ENCODE measurements at regions not wholly inside any gene's neighbourhood (a gene's known extent, or its start where the extent isn't known, plus 50 kb on each side); places are given as distances from the start of the nearest gene placed in this dataset.

GRCh38 chr6:80647156-80647555 lies 540.7 kb downstream of the BCKDHB start:
- peaks cover 2% of the 10 kb centered on the region for H3K9me3 Mint-ChIP-seq (ENCODE audit: low read depth, unreplicated experiment)
- H3K36me3 Mint-ChIP-seq (ENCODE audit: insufficient read depth, unreplicated experiment): no peaks in the 10 kb centered on the region
- CTCF ChIA-PET: no interaction called here
- no peak overlapping the region for H3K4me3 Mint-ChIP-seq (ENCODE audit: low read depth, unreplicated experiment)
- TF ChIP-seq, protein P1, sequence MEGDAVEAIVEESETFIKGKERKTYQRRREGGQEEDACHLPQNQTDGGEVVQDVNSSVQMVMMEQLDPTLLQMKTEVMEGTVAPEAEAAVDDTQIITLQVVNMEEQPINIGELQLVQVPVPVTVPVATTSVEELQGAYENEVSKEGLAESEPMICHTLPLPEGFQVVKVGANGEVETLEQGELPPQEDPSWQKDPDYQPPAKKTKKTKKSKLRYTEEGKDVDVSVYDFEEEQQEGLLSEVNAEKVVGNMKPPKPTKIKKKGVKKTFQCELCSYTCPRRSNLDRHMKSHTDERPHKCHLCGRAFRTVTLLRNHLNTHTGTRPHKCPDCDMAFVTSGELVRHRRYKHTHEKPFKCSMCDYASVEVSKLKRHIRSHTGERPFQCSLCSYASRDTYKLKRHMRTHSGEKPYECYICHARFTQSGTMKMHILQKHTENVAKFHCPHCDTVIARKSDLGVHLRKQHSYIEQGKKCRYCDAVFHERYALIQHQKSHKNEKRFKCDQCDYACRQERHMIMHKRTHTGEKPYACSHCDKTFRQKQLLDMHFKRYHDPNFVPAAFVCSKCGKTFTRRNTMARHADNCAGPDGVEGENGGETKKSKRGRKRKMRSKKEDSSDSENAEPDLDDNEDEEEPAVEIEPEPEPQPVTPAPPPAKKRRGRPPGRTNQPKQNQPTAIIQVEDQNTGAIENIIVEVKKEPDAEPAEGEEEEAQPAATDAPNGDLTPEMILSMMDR (IDR thresholded peaks at IDR 0.05; ENCODE audit: unreplicated experiment): no peak
- BruUV-seq (replicated peaks): no TSS peak
- no peak for DNase-seq
- intact Hi-C loops (cut with micrococcal nuclease; ENCODE audit: unreplicated experiment): no loop called here
- H3K27ac Mint-ChIP-seq (ENCODE audit: unreplicated experiment): no peak overlapping the region
- no peaks in the 10 kb centered on the region for H3K27me3 Mint-ChIP-seq (ENCODE audit: unreplicated experiment)
- peaks cover 12% of the 10 kb centered on the region for H3K4me1 Mint-ChIP-seq (ENCODE audit: low read depth, unreplicated experiment)

GRCh38 chr6:80643881-80644280 lies 537.4 kb downstream of the BCKDHB start:
- BruUV-seq (replicated peaks): no TSS peak
- Mint-ChIP-seq H3K4me1 (ENCODE audit: low read depth, unreplicated experiment) (peaks cover 30% of the 10 kb centered on the region), H3K27ac (ENCODE audit: unreplicated experiment) (peak overlapping the region; percentile 66), H3K27me3 (ENCODE audit: unreplicated experiment) (no peaks in the 10 kb centered on the region), H3K4me3 (ENCODE audit: low read depth, unreplicated experiment) (no peak overlapping the region), H3K9me3 (ENCODE audit: low read depth, unreplicated experiment) (peaks cover 3% of the 10 kb centered on the region), H3K36me3 (ENCODE audit: insufficient read depth, unreplicated experiment) (peaks cover 2% of the 10 kb centered on the region)
- TF ChIP-seq, protein P1 (IDR thresholded peaks at IDR 0.05; ENCODE audit: unreplicated experiment): no peak
- CTCF ChIA-PET: interaction anchor here (0.6 to 0.7 kb wide), 2 partner anchors 16 to 957 kb away, joined by 3 read pairs; no protein-coding TSS in a partner anchor
- no peak for DNase-seq
- intact Hi-C loops (cut with micrococcal nuclease; ENCODE audit: unreplicated experiment): no loop called here

DNA sequence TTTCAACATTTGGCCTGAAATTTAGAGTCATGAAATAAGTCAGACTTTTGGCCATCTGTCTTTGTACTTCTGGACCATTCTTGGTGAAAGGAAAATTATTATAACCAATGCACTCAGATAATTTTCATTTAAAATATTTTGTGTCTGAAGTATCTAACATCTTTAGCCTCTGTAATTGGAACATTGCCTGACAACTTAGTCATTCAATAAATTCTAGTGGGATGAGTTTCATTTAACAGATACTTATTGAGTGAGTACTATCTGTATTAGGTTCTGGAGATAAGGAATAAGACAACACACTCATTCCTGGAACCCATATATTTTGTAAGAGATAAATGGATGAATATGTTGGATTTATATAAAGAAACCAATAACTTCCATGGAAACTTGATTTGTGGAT lies 536.0 kb downstream of the BCKDHB start:
- BruUV-seq (replicated peaks): no TSS peak
- Mint-ChIP-seq H3K4me1 (ENCODE audit: low read depth, unreplicated experiment) (peaks cover 33% of the 10 kb centered on the region), H3K27me3 (ENCODE audit: unreplicated experiment) (no peaks in the 10 kb centered on the region), H3K9me3 (ENCODE audit: low read depth, unreplicated experiment) (peaks cover 3% of the 10 kb centered on the region), H3K36me3 (ENCODE audit: insufficient read depth, unreplicated experiment) (peaks cover 6% of the 10 kb centered on the region), H3K27ac (ENCODE audit: unreplicated experiment) (peak overlapping the region; percentile 67), H3K4me3 (ENCODE audit: low read depth, unreplicated experiment) (no peak overlapping the region)
- DNase-seq: no peak
- intact Hi-C loops (cut with micrococcal nuclease; ENCODE audit: unreplicated experiment): no loop called here
- TF ChIP-seq, protein P1 (IDR thresholded peaks at IDR 0.05; ENCODE audit: unreplicated experiment): no peak
- CTCF ChIA-PET: no interaction called here

DNA sequence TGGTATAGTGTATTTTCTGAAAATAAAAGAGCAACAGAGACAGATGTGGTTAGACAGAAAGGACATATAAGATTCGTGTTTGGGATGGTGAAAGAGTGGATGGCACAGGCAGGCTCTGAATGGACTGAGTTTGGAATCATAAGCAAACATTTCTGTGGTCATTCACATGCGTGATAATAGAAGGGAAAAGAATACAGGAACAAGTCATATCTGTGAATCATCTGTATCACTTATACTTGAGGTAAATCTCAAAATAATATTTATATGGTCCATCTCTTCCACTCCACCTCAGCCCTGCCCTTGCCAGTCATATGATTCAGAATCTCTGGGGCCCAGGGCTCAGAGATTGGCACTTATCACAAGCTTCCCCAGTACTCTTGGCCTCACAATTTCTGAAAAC lies 535.1 kb downstream of the BCKDHB start:
- Mint-ChIP-seq H3K4me3 (ENCODE audit: low read depth, unreplicated experiment) (no peak overlapping the region), H3K27me3 (ENCODE audit: unreplicated experiment) (no peaks in the 10 kb centered on the region), H3K36me3 (ENCODE audit: insufficient read depth, unreplicated experiment) (peaks cover 6% of the 10 kb centered on the region), H3K9me3 (ENCODE audit: low read depth, unreplicated experiment) (peaks cover 3% of the 10 kb centered on the region), H3K27ac (ENCODE audit: unreplicated experiment) (peak overlapping the region; percentile 67), H3K4me1 (ENCODE audit: low read depth, unreplicated experiment) (peaks cover 36% of the 10 kb centered on the region)
- no TSS peak for BruUV-seq (replicated peaks)
- intact Hi-C loops (cut with micrococcal nuclease; ENCODE audit: unreplicated experiment): no loop called here
- CTCF ChIA-PET: no interaction called here
- TF ChIP-seq, protein P1 (IDR thresholded peaks at IDR 0.05; ENCODE audit: unreplicated experiment): no peak
- no peak for DNase-seq

Measured in Calu3 (cell line).